ENCODE measurements at regions not wholly inside any gene's neighbourhood (a gene's known extent, or its start where the extent isn't known, plus 50 kb on each side); places are given as distances from the start of the nearest gene placed in this dataset.

GRCh38 chr13:73967397-73968165, 166.6 kb downstream of the KLF12 start:
- Histone ChIP-seq H3K4me2 (ENCODE audit: low read length) (peak overlapping the region; percentile 85), H3K9me2 (ENCODE audit: insufficient read depth, low read length) (no peaks in the 10 kb centered on the region), H3K4me3 (ENCODE audit: low read depth, low read length, poor library complexity, severe bottlenecking) (peak overlapping the region; percentile 61), H3K36me3 (ENCODE audit: insufficient read depth, low read length) (peaks cover 11% of the 10 kb centered on the region), H2AFZ (ENCODE audit: low read length) (no peak overlapping the region; the same call in 1 of the 2 replicates), H3K79me2 (ENCODE audit: insufficient read depth, low read depth, low read length) (peaks cover 85% of the 10 kb centered on the region), H3K27ac (ENCODE audit: low read depth, low read length, poor library complexity, severe bottlenecking) (peak overlapping the region; percentile 99), H3K4me1 (ENCODE audit: insufficient read depth, low read length, poor library complexity, severe bottlenecking) (peaks cover 76% of the 10 kb centered on the region), H3K9me3 (ENCODE audit: low read length) (no peaks in the 10 kb centered on the region; the same call in 1 of the 2 replicates), H4K20me1 (ENCODE audit: insufficient read depth, low read length) (no peaks in the 10 kb centered on the region)
- POLR2A ChIA-PET: interaction anchor here (0.8 to 11.0 kb wide), 16 partner anchors 8 to 321 kb away, joined by 3 to 306 read pairs (median 4); partner anchors contain the start of gene KLF12
- DNase-seq (ENCODE audit: low spot score): peak; percentile 91
- TF ChIP-seq EZH2phosphoT487 (IDR thresholded peaks at IDR 0.05; ENCODE audit: borderline replicate concordance, low read depth, low read length) (no peak), CTCF (conservative IDR thresholded peaks at IDR 0.05; ENCODE audit: low read length) (no peak)
- intact Hi-C loops (cut with micrococcal nuclease; ENCODE audit: unreplicated experiment): loop anchor here (1.0 to 5.0 kb wide), 3 partner anchors 24 to 320 kb away; no protein-coding TSS in a partner anchor
- CTCF ChIA-PET (ENCODE audit: unreplicated experiment): no interaction called here
- BruUV-seq (replicated peaks): TSS peak; percentile 38

GRCh38 chr13:73966331-73966730, 167.9 kb downstream of the KLF12 start:
- DNase-seq (ENCODE audit: low spot score): no peak
- Histone ChIP-seq H3K9me3 (ENCODE audit: low read length) (peaks cover 10% of the 10 kb centered on the region; the same call in 1 of the 2 replicates), H3K27ac (ENCODE audit: low read depth, low read length, poor library complexity, severe bottlenecking) (peak overlapping the region; percentile 99), H3K9me2 (ENCODE audit: insufficient read depth, low read length) (no peaks in the 10 kb centered on the region), H2AFZ (ENCODE audit: low read length) (peak overlapping the region; percentile 9; the same call in 1 of the 2 replicates), H3K79me2 (ENCODE audit: insufficient read depth, low read depth, low read length) (peaks cover 83% of the 10 kb centered on the region; the same call in 1 of the 2 replicates), H3K4me2 (ENCODE audit: low read length) (peak overlapping the region; percentile 85), H3K4me1 (ENCODE audit: insufficient read depth, low read length, poor library complexity, severe bottlenecking) (peaks cover 70% of the 10 kb centered on the region), H3K4me3 (ENCODE audit: low read depth, low read length, poor library complexity, severe bottlenecking) (peak overlapping the region; percentile 61), H3K36me3 (ENCODE audit: insufficient read depth, low read length) (peaks cover 23% of the 10 kb centered on the region), H4K20me1 (ENCODE audit: insufficient read depth, low read length) (no peaks in the 10 kb centered on the region)
- POLR2A ChIA-PET: interaction anchor here (0.7 to 3.6 kb wide), 24 partner anchors 9 to 1571 kb away, joined by 3 to 31 read pairs (median 4); partner anchors contain the start of genes COMMD6 and KLF12
- no peak for TF ChIP-seq CTCF (conservative IDR thresholded peaks at IDR 0.05; ENCODE audit: low read length)
- TF ChIP-seq EZH2phosphoT487 (IDR thresholded peaks at IDR 0.05; ENCODE audit: borderline replicate concordance, low read depth, low read length): no peak
- CTCF ChIA-PET (ENCODE audit: unreplicated experiment): interaction anchor here (0.9 kb wide), 1 partner anchor 74 kb away, joined by 3 read pairs; no protein-coding TSS in a partner anchor
- intact Hi-C loops (cut with micrococcal nuclease; ENCODE audit: unreplicated experiment): loop anchor here (2.0 to 5.0 kb wide), 2 partner anchors 96 to 321 kb away; no protein-coding TSS in a partner anchor
- no TSS peak for BruUV-seq (replicated peaks)
